ENCODE measurements at regions not wholly inside any gene's neighbourhood (a gene's known extent, or its start where the extent isn't known, plus 50 kb on each side); places are given as distances from the start of the nearest gene placed in this dataset.

- no peak for TF ChIP-seq CTCF (IDR thresholded peaks at IDR 0.05; ENCODE audit: poor library complexity)
- TF ChIP-seq EZH2 (IDR thresholded peaks at IDR 0.05; ENCODE audit: borderline replicate concordance): no peak
- TF ChIP-seq EZH2phosphoT487 (IDR thresholded peaks at IDR 0.05; ENCODE audit: low read depth, severe bottlenecking, unreplicated experiment): no peak
Measured at GRCh38 chr6:139730340-139730974, 356.0 kb upstream of the CITED2 start.

Measured in hepatocyte (in vitro differentiated cells).